PFSK-1 (cell line): ENCODE measurements at regions not wholly inside any gene's neighbourhood (a gene's known extent, or its start where the extent isn't known, plus 50 kb on each side); places are given as distances from the start of the nearest gene placed in this dataset.

Experiments used
- FOXP2 ChIP-seq: optimal IDR thresholded peaks from 2 replicates; pipeline ENCODE3; 2011; ENCODE audit warnings: borderline replicate concordance, control low read depth, inconsistent platforms; ENCODE audit not compliant: insufficient read depth; ENCODE audit errors: extremely low read length, extremely low read depth
- POLR2AphosphoS5 ChIP-seq: IDR thresholded peaks from 2 replicates; pipeline ENCODE4 v1.6.1; 2012; ENCODE audit warnings: low read depth, mild to moderate bottlenecking, control low read depth, low read length, moderate library complexity
- REST ChIP-seq, 2 experiments: IDR thresholded peaks; 2 replicates each; pipeline versions ENCODE4 v1.6.1 to v1.8.0; 2011 to 2012; ENCODE audit warnings: low read depth in 2 of 2, low read length in 2 of 2, control low read depth in 1 of 2, inconsistent platforms in 1 of 2, mild to moderate bottlenecking in 1 of 2, moderate library complexity in 1 of 2; ENCODE audit not compliant: insufficient read depth in 1 of 2
- SIN3A ChIP-seq: IDR thresholded peaks from 2 replicates; pipeline ENCODE4 v1.6.1; 2012; ENCODE audit warnings: mild to moderate bottlenecking, low read length, moderate library complexity, borderline replicate concordance; ENCODE audit not compliant: insufficient read depth
- TAF1 ChIP-seq: IDR thresholded peaks from 2 replicates; pipeline ENCODE4 v1.6.1; 2012; ENCODE audit warnings: low read length, control low read depth, borderline replicate concordance; ENCODE audit not compliant: insufficient read depth

GRCh38 chr2:37583867-37584266 lies 87.6 kb downstream of the CDC42EP3 start:
- no peak for TF ChIP-seq POLR2AphosphoS5
- no peak for TF ChIP-seq REST (IDR thresholded peaks at IDR 0.05; ENCODE audit: insufficient read depth in 1 of 2, low read depth in 2 of 2, low read length in 2 of 2)
- TF ChIP-seq FOXP2: no peak
- no peak for TF ChIP-seq SIN3A
- no peak for TF ChIP-seq TAF1
